ENCODE measurements at regions not wholly inside any gene's neighbourhood (a gene's known extent, or its start where the extent isn't known, plus 50 kb on each side); places are given as distances from the start of the nearest gene placed in this dataset.

DNA sequence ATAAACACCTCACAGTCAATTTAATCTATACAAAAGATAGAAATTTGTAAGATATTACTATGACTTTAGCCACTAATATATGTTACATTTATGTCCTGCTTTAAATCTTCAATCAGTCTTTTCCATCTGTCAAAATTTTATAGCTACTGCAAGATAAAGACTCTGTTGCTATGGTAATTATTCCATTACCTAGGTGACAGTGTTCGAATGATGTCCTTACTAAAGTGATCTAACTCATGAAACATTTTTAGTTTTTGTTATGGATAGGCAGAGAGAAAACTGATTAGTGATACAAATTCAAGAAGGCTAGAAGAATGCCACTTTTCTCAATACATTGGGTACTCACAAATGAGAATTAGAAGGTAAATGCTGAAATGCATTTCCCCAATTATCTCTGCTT lies 359.9 kb upstream of the FSHR start:
- DNase-seq (ENCODE audit: low read depth in 2 of 2) = no peak

DNA sequence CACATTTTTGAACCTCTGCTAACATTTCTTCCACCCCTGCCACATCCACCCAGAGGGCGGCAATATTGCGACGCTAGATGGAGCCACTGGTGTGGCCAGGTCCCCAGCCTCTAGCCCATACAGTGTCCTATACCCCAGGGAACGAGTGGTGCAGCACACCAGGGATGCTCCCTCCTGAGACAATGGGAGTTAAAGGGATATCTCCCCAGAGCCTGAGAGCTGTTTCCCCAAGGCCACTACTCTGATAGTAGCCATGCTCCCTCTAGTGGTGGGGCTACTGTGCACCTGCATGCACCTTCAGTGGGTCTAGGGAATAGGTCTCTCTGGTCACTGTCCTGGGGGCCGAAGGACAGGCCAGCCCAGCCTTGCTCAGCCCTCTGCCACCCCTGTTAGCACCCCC lies 336.4 kb upstream of the FSHR start:
- peak in 1 of 2 experiments; percentile 0 for DNase-seq (ENCODE audit: low read depth in 2 of 2)

DNA sequence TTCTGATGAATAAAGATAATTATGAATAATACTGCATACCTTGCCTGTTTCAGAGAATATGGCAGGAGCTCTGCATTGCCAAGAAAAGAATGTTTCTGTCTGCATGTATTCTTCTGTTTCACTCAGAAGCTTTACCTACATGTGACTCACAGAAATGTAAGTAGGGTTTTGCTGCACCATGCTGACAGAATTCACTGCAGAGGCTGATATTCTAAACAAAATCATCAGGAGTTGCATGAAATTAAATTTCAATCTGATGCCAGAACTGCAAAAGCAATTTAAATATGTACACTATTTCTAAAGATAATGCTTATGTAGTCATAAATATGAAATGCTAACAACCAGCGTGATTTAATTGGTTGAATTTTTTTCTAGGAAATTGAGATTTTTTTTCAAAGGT lies 332.8 kb upstream of the FSHR start:
- no peak for DNase-seq (ENCODE audit: low read depth in 2 of 2)

GRCh38 chr2:49480520-49480919 lies 326.2 kb upstream of the FSHR start:
- DNase-seq (ENCODE audit: low read depth in 2 of 2) = no peak

GRCh38 chr2:49465157-49465831 lies 311.0 kb upstream of the FSHR start:
- DNase-seq (ENCODE audit: low read depth in 2 of 2) = no peak

DNA sequence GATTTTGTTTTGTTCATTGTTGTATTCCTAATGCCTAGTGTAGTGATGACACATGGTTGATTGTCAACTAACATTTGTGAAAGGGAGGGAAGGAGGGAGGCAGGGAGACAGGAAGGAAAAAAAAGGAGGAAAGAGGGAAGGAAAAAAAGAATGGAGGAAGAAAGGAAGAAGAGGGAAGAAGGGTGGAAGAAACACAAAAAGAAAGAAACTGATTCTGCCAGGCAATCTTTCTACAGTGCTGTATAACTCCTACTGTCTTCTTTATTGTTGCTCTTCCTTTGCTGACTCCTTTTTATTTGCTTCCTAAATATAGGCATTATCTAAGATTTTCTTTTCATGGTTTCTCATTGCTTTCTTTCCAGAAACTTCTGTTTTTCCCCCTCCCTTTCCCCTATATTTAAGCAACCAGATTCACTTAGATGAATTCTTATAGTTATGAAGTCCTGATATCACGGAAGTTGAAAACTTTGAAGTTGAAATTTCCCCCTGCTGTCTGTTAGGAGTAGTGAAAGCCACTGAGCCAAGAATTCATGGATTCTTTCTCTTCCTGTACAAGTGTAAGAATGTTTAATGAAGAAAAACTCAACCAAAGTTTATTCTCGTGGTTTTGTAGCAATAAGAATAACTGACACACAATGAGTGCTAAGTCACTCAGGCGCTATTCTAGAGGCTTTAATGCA lies 305.1 kb upstream of the FSHR start:
- no peak for DNase-seq (ENCODE audit: low read depth in 2 of 2)

GRCh38 chr2:49444005-49444404 lies 289.7 kb upstream of the FSHR start:
- no peak for DNase-seq (ENCODE audit: low read depth in 2 of 2)

- no peak for DNase-seq (ENCODE audit: low read depth in 2 of 2)
Observed at GRCh38 chr2:49426996-49427395, 272.7 kb upstream of the FSHR start.

DNA sequence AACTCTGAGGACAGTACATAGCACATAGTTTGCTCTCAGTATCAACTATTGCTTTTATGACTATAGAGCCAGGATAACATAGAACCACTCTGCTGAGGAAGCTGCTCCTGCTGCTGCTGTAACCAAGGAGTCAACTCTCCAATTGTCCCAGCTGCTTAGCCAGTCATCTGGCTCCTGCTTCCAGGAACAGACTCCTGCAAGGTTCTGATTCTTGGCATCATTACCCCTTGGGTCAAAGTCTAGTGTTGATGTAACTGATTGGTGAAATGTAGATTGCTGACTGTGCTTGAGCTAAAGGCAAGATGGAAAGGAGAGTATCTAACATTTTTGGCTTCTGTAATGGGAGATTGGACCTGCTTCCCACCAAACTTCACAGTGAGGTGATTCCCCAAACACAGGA lies 261.9 kb upstream of the FSHR start:
- no peak for DNase-seq (ENCODE audit: low read depth in 2 of 2)

GRCh38 chr2:49404108-49404507 lies 249.8 kb upstream of the FSHR start:
- DNase-seq (ENCODE audit: low read depth in 2 of 2) = no peak

DNA sequence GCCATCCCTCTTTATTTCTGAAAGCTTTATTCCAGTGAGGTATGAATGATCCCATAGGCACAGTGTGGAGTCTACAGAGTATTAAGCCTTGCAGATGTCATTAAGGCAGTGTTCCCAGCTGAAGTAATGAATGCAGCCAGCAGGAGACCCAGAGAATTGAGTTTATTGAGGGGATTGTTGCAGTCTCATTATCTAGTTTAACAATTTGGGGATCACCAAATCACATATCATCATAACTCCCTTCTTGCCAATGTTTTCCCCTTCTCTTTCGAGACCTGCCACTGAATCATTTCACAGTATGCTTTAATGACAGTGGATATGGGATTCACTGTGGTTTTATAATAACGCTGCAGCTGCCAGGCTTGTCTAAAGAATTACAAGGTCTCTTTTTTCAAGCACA lies 249.3 kb upstream of the FSHR start:
- DNase-seq (ENCODE audit: low read depth in 2 of 2) = no peak

GRCh38 chr2:49379406-49379805 lies 225.1 kb upstream of the FSHR start:
- no peak for DNase-seq (ENCODE audit: low read depth in 2 of 2)

- DNase-seq (ENCODE audit: low read depth in 2 of 2) = no peak
Observed at GRCh38 chr2:49371128-49371701, 216.9 kb upstream of the FSHR start.

- DNase-seq (ENCODE audit: low read depth in 2 of 2) = no peak
Observed at GRCh38 chr2:49369650-49370049, 215.3 kb upstream of the FSHR start.

GRCh38 chr2:49369101-49369500 lies 214.8 kb upstream of the FSHR start:
- DNase-seq (ENCODE audit: low read depth in 2 of 2) = no peak

DNA sequence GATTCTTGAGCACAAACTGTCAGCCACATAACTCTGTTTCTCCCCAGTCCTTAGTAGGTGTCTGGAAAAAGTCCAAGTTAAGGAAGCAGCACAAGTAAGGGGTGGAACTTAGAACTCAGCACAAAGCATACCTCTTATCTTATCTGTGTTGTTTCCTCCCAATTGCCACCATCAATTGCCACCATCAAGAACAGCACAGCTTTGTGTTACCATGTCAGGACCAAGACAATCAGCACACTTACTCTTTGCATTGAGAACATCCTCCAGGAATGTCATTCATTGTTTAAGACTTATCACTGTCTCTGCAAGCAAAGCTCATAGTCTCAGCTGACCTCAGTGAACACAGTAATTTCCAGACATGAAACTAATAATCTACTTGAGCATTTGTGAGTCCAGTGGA lies 212.7 kb upstream of the FSHR start:
- no peak for DNase-seq (ENCODE audit: low read depth in 2 of 2)

GRCh38 chr2:49360407-49360767 lies 206.1 kb upstream of the FSHR start:
- no peak for DNase-seq (ENCODE audit: low read depth in 2 of 2)

DNA sequence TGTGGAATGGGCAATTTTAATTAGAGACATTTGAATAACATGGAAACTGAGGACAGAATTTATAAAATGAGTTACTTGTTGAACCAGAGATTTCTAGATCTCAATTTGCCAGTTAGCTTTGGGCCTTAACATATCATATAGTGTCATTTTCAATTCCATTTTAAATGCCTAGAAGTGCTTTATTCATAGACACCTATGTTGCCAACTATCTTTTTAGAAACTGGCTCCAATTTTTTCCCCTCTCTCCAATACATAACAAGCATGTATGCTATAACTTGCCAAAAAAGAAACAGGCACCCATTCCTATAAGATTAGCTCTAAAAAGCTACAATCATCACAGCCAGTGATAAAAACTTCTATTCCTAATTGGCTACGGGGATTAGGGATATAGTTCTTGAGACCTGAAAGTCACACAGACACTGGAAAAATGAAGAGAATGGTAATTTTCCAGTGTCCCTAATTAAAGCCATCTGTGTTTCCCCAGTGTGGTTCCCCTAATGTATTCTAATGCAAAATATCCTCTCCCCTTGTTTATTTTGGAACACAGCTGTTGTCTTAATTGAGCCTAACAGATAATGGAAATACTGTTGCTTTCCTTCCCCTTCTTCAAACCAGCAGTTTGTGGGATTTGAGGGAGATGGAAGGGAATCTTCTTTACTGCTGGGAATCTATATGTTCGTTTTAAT lies 205.5 kb upstream of the FSHR start:
- no peak for DNase-seq (ENCODE audit: low read depth in 2 of 2)

GRCh38 chr2:49355611-49356010 lies 201.3 kb upstream of the FSHR start:
- no peak for DNase-seq (ENCODE audit: low read depth in 2 of 2)

- no peak for DNase-seq (ENCODE audit: low read depth in 2 of 2)
Observed at GRCh38 chr2:49351560-49351959, 197.2 kb upstream of the FSHR start.

- no peak for DNase-seq (ENCODE audit: low read depth in 2 of 2)
Observed at GRCh38 chr2:49343638-49344037, 189.3 kb upstream of the FSHR start.

DNA sequence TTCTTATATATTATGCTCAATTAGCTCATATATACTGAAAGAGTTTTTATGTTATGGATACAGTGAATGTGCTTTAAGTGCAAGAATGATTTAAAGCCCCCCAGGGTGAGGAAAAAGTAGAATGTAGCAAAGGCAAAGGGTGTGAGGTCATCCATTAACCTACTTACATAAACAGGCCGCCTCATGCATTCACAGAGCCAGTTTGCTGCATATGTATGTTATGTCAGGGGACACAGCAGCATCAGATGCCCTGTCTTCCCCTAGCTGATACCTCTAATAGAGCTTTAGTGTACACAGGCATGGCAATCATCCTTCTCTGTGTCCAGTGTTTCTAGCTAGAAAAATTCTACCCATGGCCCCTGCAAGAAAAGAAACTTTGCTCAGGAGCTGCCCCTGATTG lies 187.8 kb upstream of the FSHR start:
- DNase-seq (ENCODE audit: low read depth in 2 of 2) = no peak

DNA sequence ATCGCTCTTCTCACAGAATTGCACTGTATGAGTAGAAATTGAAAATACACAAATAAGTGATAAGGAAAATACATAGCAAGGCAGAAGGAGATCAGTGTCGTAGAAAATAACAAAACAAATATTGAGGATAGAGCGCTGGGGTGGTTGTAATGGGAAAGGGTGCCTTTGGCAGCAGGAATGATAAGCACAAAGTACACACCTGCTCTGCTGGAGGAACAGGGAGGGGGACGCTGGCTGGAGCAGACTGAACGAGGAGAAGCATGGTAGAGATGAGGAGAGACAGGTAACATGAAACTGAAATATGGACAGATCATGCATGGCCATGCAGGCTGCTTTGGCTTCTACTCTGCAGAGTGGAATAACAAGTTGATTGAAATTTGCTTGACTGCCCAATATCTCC lies 181.2 kb upstream of the FSHR start:
- DNase-seq (ENCODE audit: low read depth in 2 of 2) = no peak
